Kidney glomerular epithelial cell (primary cell): ENCODE measurements at regions not wholly inside any gene's neighbourhood (a gene's known extent, or its start where the extent isn't known, plus 50 kb on each side); places are given as distances from the start of the nearest gene placed in this dataset.
"Not testable (repeated sequence)": the region's sequence is repeated elsewhere in the genome, so short reads cannot be mapped to it uniquely, and the experiment has no call there.

ENCODE experiments used
- DNase-seq: peaks from one replicate; lab custom pipeline; 2025; lab: John Stamatoyannopoulos, UW

- DNase-seq: peak; percentile 22
Observed at GRCh38 chr4:15291122-15291521, 136.7 kb upstream of the C1QTNF7 start.

- DNase-seq: no peak
Observed at GRCh38 chr4:15293711-15294110, 134.1 kb upstream of the C1QTNF7 start.

DNA sequence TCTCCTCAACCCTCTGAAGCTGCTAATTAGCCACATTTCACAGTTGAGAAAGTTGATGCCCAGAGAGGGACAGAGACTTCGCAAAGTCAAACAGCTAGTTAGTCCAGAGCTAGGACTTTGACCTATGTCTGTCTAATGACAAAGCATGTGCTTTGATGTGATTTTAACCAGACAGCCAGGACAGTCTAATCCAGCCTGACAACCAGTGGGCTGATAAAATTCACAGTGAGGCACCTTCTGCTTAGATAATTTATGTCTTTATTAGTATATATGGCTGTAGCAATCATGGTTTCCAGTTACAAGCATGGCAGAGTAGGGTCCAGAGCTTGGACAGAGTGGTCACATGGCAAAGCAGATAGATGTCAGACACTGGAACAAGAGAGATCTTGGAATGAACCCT, 133.6 kb upstream of the C1QTNF7 start:
- no peak for DNase-seq

- DNase-seq: no peak
Observed at GRCh38 chr4:15294832-15295231, 133.0 kb upstream of the C1QTNF7 start.

GRCh38 chr4:15295421-15296162, 132.2 kb upstream of the C1QTNF7 start:
- no peak for DNase-seq

GRCh38 chr4:15297344-15297743, 130.5 kb upstream of the C1QTNF7 start:
- DNase-seq: no peak

DNA sequence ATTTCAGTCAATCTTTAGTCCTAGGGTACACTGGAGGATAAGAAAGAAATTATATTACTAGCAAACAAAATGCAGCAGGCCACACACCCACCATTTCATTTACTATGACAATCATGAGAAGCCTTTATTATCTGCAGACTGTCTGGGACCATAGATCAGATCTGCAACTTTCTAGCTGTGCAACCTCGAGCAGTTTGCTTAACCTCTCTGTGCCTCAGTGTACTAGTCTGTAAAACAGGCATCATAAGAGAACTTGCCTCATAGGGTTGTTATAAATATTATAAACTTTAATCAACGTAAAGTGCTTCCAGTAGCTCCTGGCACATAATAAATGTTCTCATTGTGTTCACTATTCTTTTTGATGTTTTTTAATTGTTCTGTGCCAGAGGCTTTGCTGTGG, 128.2 kb upstream of the C1QTNF7 start:
- DNase-seq: no peak

- peak; percentile 79 for DNase-seq
Observed at GRCh38 chr4:15303052-15303641, 124.7 kb upstream of the C1QTNF7 start.

GRCh38 chr4:15314974-15315373, 112.9 kb upstream of the C1QTNF7 start:
- DNase-seq: peak; percentile 13

DNA sequence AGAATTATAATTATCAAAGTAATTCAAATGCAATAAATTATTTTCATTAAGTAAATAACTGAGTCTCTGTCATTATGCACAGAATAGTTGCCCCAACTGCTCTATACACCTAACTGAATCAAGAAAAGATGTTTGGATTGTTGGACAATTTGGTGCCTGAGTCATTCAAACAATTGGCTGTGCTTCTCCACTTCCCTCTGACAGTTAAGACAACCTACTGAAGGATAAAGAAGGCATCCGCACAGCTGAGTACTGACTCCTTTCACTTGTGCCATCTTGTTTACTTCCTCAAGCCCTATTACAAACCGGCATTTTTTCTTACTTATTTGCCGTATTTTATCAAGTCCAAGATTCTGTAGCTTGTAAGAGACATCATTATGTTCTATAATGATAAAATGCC, 110.6 kb upstream of the C1QTNF7 start:
- no peak for DNase-seq

DNA sequence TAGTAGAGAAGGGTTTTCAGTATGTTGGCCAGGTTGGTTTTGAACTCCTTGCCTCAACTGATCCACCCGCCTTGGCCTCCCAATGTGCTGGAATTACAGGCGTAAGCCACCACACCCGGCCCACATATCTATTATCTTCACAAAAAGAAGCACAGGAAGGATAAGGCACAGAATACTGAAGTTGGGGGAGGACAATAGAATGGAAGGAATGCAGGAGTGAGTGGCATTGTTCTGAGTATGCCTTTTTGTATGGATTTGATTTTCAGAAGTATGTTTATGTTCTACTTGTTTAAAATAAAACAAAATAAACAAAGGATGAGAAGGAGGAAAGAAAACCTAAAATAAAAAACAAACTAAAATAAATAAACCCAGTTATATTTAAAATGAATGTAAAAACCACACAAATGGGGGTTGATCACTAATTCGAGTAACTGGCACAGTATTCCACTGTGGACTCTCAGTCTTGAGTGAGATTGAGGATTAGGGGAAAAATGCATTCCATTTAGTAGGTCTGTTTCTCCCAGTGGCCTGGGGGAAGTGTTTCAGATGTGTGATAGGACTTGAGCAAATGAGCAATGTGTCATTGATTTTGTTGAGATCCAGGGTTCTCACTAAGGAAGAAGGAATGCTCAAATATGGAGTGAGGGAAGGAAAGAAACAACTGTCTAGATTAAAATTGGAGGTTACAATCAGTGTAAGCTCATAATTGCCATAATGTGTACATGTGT, 109.0 kb upstream of the C1QTNF7 start:
- DNase-seq: peak; percentile 1

GRCh38 chr4:15320121-15320678, 107.6 kb upstream of the C1QTNF7 start:
- DNase-seq: no peak

DNA sequence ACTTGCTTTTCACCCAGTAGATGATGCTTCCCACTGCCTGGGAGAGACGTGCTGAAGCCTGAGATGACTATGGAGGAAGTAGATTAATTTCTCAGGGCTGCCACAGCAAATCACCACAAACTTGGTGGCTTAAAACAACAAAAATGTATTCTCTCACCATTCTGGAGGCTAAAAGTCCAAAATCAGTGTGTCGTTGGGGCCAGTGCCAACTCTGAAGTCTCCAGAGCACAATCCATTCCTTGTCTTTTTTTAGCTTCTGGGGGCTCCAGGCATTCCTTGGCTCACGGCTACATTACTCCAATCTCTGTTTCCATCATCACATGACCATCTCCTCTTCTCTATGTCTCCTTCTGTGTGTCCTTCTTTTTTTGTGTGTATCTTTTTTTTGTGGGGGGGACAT, 105.8 kb upstream of the C1QTNF7 start:
- DNase-seq: no peak

DNA sequence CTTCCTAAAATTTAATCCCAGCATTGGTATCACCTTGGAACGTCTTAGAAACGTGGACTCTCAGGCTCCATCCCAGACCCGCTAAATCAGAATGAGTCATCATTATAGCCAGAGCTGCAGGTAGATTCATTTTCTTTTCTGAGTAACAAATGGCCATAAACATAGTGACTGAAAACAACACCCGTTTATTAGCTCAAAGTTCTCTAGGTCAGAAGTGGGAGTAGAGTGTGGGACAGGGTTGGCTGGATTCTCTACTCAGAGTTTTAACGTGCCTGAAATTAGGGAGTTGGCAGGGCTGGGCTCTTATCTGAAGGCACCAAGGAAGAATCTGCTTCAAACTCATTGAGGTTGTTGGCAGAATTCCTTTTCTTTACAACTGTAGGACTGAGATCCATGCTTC, 101.8 kb upstream of the C1QTNF7 start:
- DNase-seq: peak; percentile 34

- no peak for DNase-seq
Observed at GRCh38 chr4:15327311-15328298, 100.2 kb upstream of the C1QTNF7 start.

GRCh38 chr4:15331930-15332329, 95.9 kb upstream of the C1QTNF7 start:
- DNase-seq: no peak

DNA sequence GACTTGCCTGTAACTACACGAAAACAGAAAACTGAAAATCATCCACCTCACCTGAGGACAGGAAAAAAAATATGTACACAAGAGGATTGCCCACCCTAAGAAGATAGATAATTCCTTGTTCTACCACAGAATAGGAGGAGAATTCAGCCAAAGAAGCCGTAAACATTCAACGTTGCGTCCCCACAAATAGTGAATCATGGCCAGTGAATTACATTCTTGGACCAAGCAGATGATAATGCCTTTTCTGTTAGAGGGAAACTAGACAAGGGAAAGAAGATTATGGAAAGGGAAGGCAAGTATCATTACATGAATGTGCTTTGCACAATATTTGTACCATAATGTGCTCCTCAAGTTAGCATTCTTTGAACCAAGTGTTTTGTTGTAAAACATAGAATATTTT, 95.5 kb upstream of the C1QTNF7 start:
- no peak for DNase-seq

GRCh38 chr4:15333692-15334633, 93.9 kb upstream of the C1QTNF7 start:
- peak; percentile 51 for DNase-seq

DNA sequence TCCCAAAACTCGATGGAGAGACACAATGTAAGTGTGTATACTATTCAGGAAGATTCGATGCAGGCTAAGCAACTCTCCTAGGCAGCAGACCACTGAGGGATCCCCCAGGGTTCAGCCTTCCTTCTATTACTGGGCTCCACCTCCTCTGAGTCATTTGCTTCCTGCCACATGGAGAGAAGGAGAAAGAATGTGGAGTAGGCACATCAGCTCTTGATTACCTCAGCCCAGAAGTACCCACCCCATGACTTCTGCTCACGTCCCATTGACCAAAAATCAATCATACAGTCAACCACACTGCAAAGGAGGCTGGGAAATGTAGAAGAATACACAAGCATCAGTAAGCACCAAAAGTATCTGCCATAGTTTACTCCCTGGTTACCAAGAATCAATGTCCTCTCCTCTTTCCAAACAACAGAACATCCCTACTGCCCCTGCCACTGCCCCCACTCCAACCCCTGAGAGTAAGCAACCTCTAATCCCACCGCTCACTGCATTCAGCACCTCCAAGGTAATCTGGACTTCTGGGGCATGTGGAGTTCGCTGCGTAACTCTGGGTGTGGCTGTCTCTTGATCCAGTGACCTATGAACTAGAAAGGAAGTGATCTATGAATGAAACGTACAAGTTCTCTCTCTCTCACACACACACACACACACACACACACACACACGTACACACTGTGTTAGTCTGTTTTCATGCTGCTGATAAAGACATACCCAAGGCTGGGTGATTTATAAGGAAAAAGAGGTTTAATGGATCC, 91.2 kb upstream of the C1QTNF7 start:
- DNase-seq: peak; percentile 84

- not testable (repeated sequence) for DNase-seq
Observed at GRCh38 chr4:15337168-15337657, 90.6 kb upstream of the C1QTNF7 start.
